GM21515 (cell line): ENCODE measurements at regions not wholly inside any gene's neighbourhood (a gene's known extent, or its start where the extent isn't known, plus 50 kb on each side); places are given as distances from the start of the nearest gene placed in this dataset.

Experiments
- ATAC-seq: cut with Tn5 transposase; IDR thresholded peaks from one replicate; pipeline ENCODE4 v1.9.1; 2021; ENCODE audit not compliant: unreplicated experiment

GRCh38 chr10:8227246-8227645 is 172.8 kb downstream of the GATA3 start:
- no peak for ATAC-seq

GRCh38 chr10:8229153-8229552 is 174.7 kb downstream of the GATA3 start:
- no peak for ATAC-seq

GRCh38 chr10:8230902-8231301 is 176.4 kb downstream of the GATA3 start:
- no peak for ATAC-seq

GRCh38 chr10:8233049-8233448 is 178.6 kb downstream of the GATA3 start:
- ATAC-seq: no peak

- ATAC-seq: no peak
These were observed 179.4 kb downstream of the GATA3 start for GRCh38 chr10:8233832-8234259.

GRCh38 chr10:8235253-8236027 is 181.0 kb downstream of the GATA3 start:
- ATAC-seq: no peak

GRCh38 chr10:8238986-8239385 is 184.5 kb downstream of the GATA3 start:
- ATAC-seq: no peak

- ATAC-seq: no peak
These were observed 186.4 kb downstream of the GATA3 start for GRCh38 chr10:8240861-8241260.

- no peak for ATAC-seq
These were observed 187.9 kb downstream of the GATA3 start for GRCh38 chr10:8242295-8242872.

- ATAC-seq: no peak
These were observed 190.8 kb downstream of the GATA3 start for GRCh38 chr10:8245131-8245813.

GRCh38 chr10:8245814-8246142 is 191.3 kb downstream of the GATA3 start:
- no peak for ATAC-seq

GRCh38 chr10:8246548-8246947 is 192.1 kb downstream of the GATA3 start:
- ATAC-seq: no peak

GRCh38 chr10:8247191-8247590 is 192.7 kb downstream of the GATA3 start:
- ATAC-seq: no peak

GRCh38 chr10:8248868-8249267 is 194.4 kb downstream of the GATA3 start:
- ATAC-seq: no peak

- ATAC-seq: no peak
These were observed 199.9 kb downstream of the GATA3 start for GRCh38 chr10:8254350-8254749.

GRCh38 chr10:8255301-8255700 is 200.8 kb downstream of the GATA3 start:
- no peak for ATAC-seq

- ATAC-seq: no peak
These were observed 206.2 kb downstream of the GATA3 start for GRCh38 chr10:8260645-8261044.

GRCh38 chr10:8262317-8262716 is 207.8 kb downstream of the GATA3 start:
- no peak for ATAC-seq

GRCh38 chr10:8269976-8270375 is 215.5 kb downstream of the GATA3 start:
- ATAC-seq: no peak

- ATAC-seq: no peak
These were observed 218.4 kb downstream of the GATA3 start for GRCh38 chr10:8272794-8273425.

GRCh38 chr10:8273749-8274148 is 219.3 kb downstream of the GATA3 start:
- no peak for ATAC-seq

- no peak for ATAC-seq
These were observed 221.4 kb downstream of the GATA3 start for GRCh38 chr10:8275911-8276310.
